GM10847 (cell line): ENCODE measurements at regions not wholly inside any gene's neighbourhood (a gene's known extent, or its start where the extent isn't known, plus 50 kb on each side); places are given as distances from the start of the nearest gene placed in this dataset.

Source experiments
- POLR2A ChIP-seq: IDR thresholded peaks from 2 replicates; pipeline ENCODE4 v1.6.1; 2011; ENCODE audit not compliant: insufficient read length; ENCODE audit errors: extremely low read depth

- TF ChIP-seq POLR2A = no peak
These were observed 96.8 kb upstream of the NFE2L3 start for GRCh38 chr7:26055241-26055640.

- TF ChIP-seq POLR2A = no peak
These were observed 91.0 kb upstream of the NFE2L3 start for GRCh38 chr7:26060733-26061677.

- TF ChIP-seq POLR2A = no peak
These were observed 90.1 kb upstream of the NFE2L3 start for GRCh38 chr7:26061678-26062603.

- no peak for TF ChIP-seq POLR2A
These were observed 86.3 kb upstream of the NFE2L3 start for GRCh38 chr7:26065652-26066051.

- TF ChIP-seq POLR2A = no peak
These were observed 85.3 kb upstream of the NFE2L3 start for GRCh38 chr7:26066736-26067135.

- no peak for TF ChIP-seq POLR2A
These were observed 81.7 kb upstream of the NFE2L3 start for GRCh38 chr7:26070290-26070689.

GRCh38 chr7:26071622-26072456, 80.2 kb upstream of the NFE2L3 start:
- no peak for TF ChIP-seq POLR2A

GRCh38 chr7:26073041-26073440, 79.0 kb upstream of the NFE2L3 start:
- no peak for TF ChIP-seq POLR2A

GRCh38 chr7:26074919-26075318, 77.1 kb upstream of the NFE2L3 start:
- no peak for TF ChIP-seq POLR2A

- no peak for TF ChIP-seq POLR2A
These were observed 75.3 kb upstream of the NFE2L3 start for GRCh38 chr7:26076691-26077090.

- no peak for TF ChIP-seq POLR2A
These were observed 73.3 kb upstream of the NFE2L3 start for GRCh38 chr7:26078437-26079336.

GRCh38 chr7:26081638-26082037, 70.4 kb upstream of the NFE2L3 start:
- no peak for TF ChIP-seq POLR2A

- no peak for TF ChIP-seq POLR2A
These were observed 68.9 kb upstream of the NFE2L3 start for GRCh38 chr7:26083113-26083512.

- TF ChIP-seq POLR2A = no peak
These were observed 67.6 kb upstream of the NFE2L3 start for GRCh38 chr7:26084418-26084817.
